ENCODE measurements at regions not wholly inside any gene's neighbourhood (a gene's known extent, or its start where the extent isn't known, plus 50 kb on each side); places are given as distances from the start of the nearest gene placed in this dataset.

DNA sequence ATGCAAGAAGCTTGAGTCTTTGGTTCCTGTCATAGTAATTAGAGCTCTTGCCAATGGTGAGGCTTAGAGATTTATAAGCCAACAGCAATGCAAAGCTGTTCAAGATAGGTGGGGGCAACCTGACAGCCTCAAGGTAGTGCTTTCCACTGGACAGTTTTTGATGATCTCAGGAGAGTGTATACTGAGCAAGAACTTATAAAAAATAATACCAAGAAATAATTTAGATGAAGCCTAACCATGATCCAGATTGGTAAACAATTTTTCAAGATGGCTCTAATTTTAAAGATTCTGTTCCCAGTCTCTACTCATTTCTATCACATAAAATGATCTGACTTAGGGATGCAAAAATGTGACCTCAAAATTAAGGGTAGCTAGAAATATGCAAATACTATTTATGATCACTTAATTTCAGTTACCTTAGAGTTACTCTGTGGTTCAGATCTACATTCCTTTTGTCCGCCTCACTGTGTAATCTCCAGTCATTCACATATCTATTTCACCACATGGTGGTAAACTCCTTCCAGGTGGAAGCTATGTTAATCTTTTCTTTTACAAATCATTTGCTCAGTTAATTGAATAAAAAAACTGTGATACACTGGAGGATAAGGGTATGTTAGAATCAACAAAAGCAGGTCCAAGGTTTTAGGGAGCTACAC lies 1228.0 kb upstream of the C9orf72 start:
- H3K4me3 ChIP-seq (ENCODE audit: low read depth, low read length), result no peak overlapping the region
- DNase-seq, result no peak
- TF ChIP-seq, protein P1, sequence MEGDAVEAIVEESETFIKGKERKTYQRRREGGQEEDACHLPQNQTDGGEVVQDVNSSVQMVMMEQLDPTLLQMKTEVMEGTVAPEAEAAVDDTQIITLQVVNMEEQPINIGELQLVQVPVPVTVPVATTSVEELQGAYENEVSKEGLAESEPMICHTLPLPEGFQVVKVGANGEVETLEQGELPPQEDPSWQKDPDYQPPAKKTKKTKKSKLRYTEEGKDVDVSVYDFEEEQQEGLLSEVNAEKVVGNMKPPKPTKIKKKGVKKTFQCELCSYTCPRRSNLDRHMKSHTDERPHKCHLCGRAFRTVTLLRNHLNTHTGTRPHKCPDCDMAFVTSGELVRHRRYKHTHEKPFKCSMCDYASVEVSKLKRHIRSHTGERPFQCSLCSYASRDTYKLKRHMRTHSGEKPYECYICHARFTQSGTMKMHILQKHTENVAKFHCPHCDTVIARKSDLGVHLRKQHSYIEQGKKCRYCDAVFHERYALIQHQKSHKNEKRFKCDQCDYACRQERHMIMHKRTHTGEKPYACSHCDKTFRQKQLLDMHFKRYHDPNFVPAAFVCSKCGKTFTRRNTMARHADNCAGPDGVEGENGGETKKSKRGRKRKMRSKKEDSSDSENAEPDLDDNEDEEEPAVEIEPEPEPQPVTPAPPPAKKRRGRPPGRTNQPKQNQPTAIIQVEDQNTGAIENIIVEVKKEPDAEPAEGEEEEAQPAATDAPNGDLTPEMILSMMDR (IDR thresholded peaks at IDR 0.05; ENCODE audit: low read depth, low read length), result no peak
- H3K9me3 ChIP-seq, result no peaks in the 10 kb centered on the region
- H3K4me1 ChIP-seq, result peaks cover 34% of the 10 kb centered on the region
- no peaks in the 10 kb centered on the region for H3K27me3 ChIP-seq
- no peaks in the 10 kb centered on the region for H3K36me3 ChIP-seq

DNA sequence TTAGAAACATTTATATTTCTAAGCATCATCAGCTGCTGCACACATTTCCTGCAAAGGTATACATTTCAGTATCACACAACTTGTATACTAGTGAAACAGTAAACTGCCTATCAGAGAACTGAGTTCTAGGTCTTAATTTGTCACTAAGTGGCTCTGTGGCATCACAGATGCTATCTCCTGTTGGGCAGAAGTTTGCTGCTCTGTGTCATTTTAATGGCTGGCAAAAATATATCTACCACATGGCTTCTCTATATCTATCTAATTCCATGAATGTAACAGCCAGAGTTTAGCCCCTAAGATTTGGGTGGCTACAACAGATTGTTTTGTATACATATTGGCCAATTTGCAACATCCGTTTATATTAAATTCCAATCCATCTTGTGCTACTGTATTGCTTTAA lies 1231.9 kb upstream of the C9orf72 start:
- Histone ChIP-seq H3K4me3 (ENCODE audit: low read depth, low read length) (no peak overlapping the region), H3K36me3 (no peaks in the 10 kb centered on the region), H3K9me3 (no peaks in the 10 kb centered on the region), H3K27me3 (no peaks in the 10 kb centered on the region), H3K4me1 (peaks cover 48% of the 10 kb centered on the region)
- TF ChIP-seq, protein P1 (IDR thresholded peaks at IDR 0.05; ENCODE audit: low read depth, low read length), result no peak
- DNase-seq, result peak; percentile 50

DNA sequence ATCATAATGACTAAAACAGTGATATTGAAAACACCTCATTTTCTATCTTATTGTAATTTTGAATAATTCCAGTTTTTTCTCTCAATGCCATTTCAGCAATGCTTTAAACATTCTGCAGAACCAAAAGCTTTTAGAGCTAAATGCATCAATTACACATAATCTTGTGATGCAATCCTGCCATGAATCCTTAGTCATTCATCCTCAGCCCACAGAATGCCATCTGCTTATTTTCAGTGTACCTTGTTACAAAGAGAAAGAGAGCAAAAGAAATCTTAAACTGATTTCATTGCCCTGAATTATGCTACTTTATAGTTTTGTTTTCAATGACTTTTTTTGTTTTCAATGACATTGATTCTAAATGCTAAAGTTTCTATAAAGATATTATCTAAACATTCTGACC lies 1234.8 kb upstream of the C9orf72 start:
- no peak overlapping the region; the same call in 1 of the 2 replicates for H3K4me3 ChIP-seq (ENCODE audit: low read depth, low read length)
- H3K27me3 ChIP-seq, result no peaks in the 10 kb centered on the region
- peaks cover 37% of the 10 kb centered on the region for H3K4me1 ChIP-seq
- H3K9me3 ChIP-seq, result no peaks in the 10 kb centered on the region
- no peaks in the 10 kb centered on the region for H3K36me3 ChIP-seq
- TF ChIP-seq, protein P1 (IDR thresholded peaks at IDR 0.05; ENCODE audit: low read depth, low read length), result no peak
- DNase-seq, result peak; percentile 37

DNA sequence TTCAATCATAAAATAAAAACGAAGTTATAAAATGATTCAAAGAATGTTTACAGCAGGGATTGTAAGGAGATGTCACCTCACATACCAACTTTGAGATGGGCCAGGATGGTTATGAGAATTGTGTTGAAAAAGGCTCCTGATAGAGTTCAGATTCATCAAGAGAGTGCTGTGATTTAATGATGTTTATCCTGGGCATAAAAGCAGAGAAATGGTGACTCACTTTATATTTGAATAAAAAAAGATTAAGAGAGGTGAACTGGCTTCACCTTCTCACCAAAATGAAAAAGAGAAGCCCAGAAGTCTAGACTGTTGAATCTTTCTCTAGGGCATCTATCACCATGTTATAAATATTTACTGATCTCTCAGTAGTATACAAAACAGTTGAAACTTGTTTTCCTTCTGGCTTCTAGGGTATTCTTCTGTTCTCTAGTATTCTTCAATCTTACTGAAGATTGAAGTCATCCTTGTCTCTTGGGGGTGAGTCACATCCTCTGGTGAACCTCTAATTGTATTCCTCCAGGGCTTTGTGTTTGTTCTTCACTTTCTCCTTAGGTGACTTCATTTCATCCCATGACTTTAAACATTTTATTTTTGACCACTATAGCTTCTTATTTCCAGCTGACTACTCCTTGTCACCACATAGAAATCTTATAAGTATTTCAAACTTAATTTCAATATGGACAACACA lies 1237.3 kb upstream of the C9orf72 start:
- H3K4me1 ChIP-seq, result peaks cover 21% of the 10 kb centered on the region
- no peaks in the 10 kb centered on the region for H3K27me3 ChIP-seq
- TF ChIP-seq, protein P1 (IDR thresholded peaks at IDR 0.05; ENCODE audit: low read depth, low read length), result no peak
- no peaks in the 10 kb centered on the region for H3K36me3 ChIP-seq
- DNase-seq, result no peak
- H3K9me3 ChIP-seq, result no peaks in the 10 kb centered on the region
- no peak overlapping the region for H3K4me3 ChIP-seq (ENCODE audit: low read depth, low read length)

DNA sequence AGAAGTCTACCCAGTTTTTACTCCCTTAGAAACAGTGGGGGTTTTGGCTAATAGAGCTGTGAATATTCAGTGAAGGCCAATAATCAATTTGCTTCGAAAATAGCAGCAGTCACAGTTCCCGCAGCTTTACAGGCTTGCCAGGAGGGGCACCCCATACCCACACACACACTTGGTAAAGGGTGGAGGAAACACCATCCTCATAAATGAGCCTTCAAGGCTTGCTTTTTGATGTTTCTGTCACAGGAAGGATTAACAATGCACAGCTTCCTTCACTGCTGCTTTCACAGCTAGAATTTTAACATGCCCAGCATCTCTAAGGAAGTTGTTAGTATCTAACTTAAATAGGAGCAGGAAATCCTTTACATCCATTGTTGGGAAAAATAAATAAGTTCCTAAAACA lies 1247.5 kb upstream of the C9orf72 start:
- Histone ChIP-seq H3K9me3 (no peaks in the 10 kb centered on the region), H3K4me3 (ENCODE audit: low read depth, low read length) (no peak overlapping the region), H3K36me3 (no peaks in the 10 kb centered on the region), H3K4me1 (no peaks in the 10 kb centered on the region), H3K27me3 (no peaks in the 10 kb centered on the region)
- TF ChIP-seq, protein P1 (IDR thresholded peaks at IDR 0.05; ENCODE audit: low read depth, low read length), result peak; percentile 19; the same call in 1 of the 2 replicates
- no peak for DNase-seq

DNA sequence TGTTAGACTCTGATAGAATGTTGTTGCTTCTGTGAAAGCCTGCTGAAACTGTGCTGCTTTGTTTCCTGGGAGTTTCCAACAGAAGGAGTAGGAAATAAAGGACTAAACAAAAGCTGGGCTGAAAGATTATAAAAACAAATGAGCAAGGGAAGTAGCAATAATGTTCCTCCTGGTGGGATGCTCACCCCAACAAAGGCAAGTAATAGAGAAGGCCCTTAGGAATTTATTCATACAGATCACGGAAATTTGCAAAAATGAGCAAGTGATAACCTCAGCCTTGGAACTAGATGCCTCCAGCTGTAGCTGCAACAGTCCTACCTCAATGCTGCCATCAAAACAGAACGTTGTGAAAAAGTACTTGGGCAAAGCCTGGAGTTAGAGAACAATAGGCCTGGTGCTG lies 1248.0 kb upstream of the C9orf72 start:
- TF ChIP-seq, protein P1 (IDR thresholded peaks at IDR 0.05; ENCODE audit: low read depth, low read length), result no peak
- Histone ChIP-seq H3K36me3 (no peaks in the 10 kb centered on the region), H3K4me3 (ENCODE audit: low read depth, low read length) (no peak overlapping the region), H3K9me3 (no peaks in the 10 kb centered on the region), H3K27me3 (no peaks in the 10 kb centered on the region), H3K4me1 (no peaks in the 10 kb centered on the region)
- DNase-seq, result no peak
